HepG2 (cell line): ENCODE measurements at regions not wholly inside any gene's neighbourhood (a gene's known extent, or its start where the extent isn't known, plus 50 kb on each side); places are given as distances from the start of the nearest gene placed in this dataset.

Source experiments
- ATAC-seq: fragments of 200-7000 bp; cut with Tn5 transposase; 3 replicates; pipeline ENCODE4 v1.9.1; 2020; ENCODE audit warnings: mild to moderate bottlenecking, moderate library complexity
- BruUV-seq: library from RNA; stranded (reverse); fragments of 400-500 nt; replicated peaks from 2 replicates; lab custom pipeline; 2021; lab: Mats Ljungman, UMichigan
- CTCF ChIA-PET: fragments of 300-600 bp; formaldehyde crosslinking; extraction: SDS; loops from one replicate; lab custom pipeline; 2021; ENCODE audit warnings: low total read pairs, inconsistent platforms, low intra/inter-chr PET ratio; lab: Yijun Ruan, JAX
- POLR2A ChIA-PET: fragments of 350-600 bp; sonication (Branson Sonifier 250); formaldehyde crosslinking; loops from one replicate; lab custom pipeline; 2020; ENCODE audit warnings: antibody characterized with exemption, inconsistent platforms; lab: Yijun Ruan, JAX
- DNase-seq: peaks from one replicate; pipeline ENCODE4 v3.0.0-alpha.2; 2015; ENCODE audit warnings: low spot score
- FAIRE-seq: peaks from 3 replicates; lab custom pipeline; 2011; peaks lifted over from hg19 to GRCh38; lab: Jason Lieb, UNC
- H2AFZ ChIP-seq: one replicate; pipeline ENCODE4 v1.6.1; 2011; ENCODE audit warnings: low read length, inconsistent platforms
- H3K27ac ChIP-seq: fragments of 300-600 bp; 3 replicates; pipeline ENCODE4 v1.8.0; 2011; ENCODE audit warnings: mixed run types, mild to moderate bottlenecking, mixed read lengths, low read length, inconsistent platforms; ENCODE audit not compliant: insufficient read depth; ENCODE audit errors: extremely low read length
- H3K27me3 ChIP-seq, 2 experiments: fragments of 200-600 bp in 1 of 2; 2 replicates in 1 of 2; 3 replicates in 1 of 2; pipeline versions ENCODE4 v1.6.0 to v1.8.0; 2011; ENCODE audit warnings: low read length in 2 of 2, mild to moderate bottlenecking in 2 of 2, moderate library complexity in 2 of 2, inconsistent platforms in 1 of 2; ENCODE audit not compliant: insufficient read depth in 2 of 2, control insufficient read depth in 1 of 2
- H3K36me3 ChIP-seq, 2 experiments: fragments of 200-600 bp in 1 of 2; replicated peaks in 1 of 2; 2 replicates in 1 of 2; 3 replicates in 1 of 2; pipeline versions ENCODE4 v1.5.1 to v1.8.0; 2011; ENCODE audit warnings: low read length in 2 of 2, inconsistent platforms in 1 of 2; ENCODE audit not compliant: insufficient read depth in 2 of 2, control insufficient read depth in 1 of 2
- H3K4me1 ChIP-seq: 2 replicates; pipeline ENCODE4 v1.5.1; 2012; ENCODE audit warnings: low read length, inconsistent platforms; ENCODE audit not compliant: insufficient read depth
- H3K4me2 ChIP-seq: 2 replicates; pipeline ENCODE4 v1.6.0; 2011; ENCODE audit warnings: low read depth, low read length, inconsistent platforms
- H3K4me3 ChIP-seq, 3 experiments: fragments of 200-600 bp in 1 of 3; sonication (generic), shearing (Covaris generic) in 1 of 3; replicated peaks in 1 of 3; 2 replicates each; pipeline ENCODE4 v1.5.1; 2011 to 2016; ENCODE audit warnings: low read length in 3 of 3, inconsistent platforms in 2 of 3, low read depth in 2 of 3, mild to moderate bottlenecking in 2 of 3, control low read depth in 1 of 3, mixed read lengths in 1 of 3; ENCODE audit not compliant: insufficient read depth in 1 of 3
- H3K79me2 ChIP-seq: one replicate; pipeline ENCODE4 v1.6.1; 2011; ENCODE audit warnings: low read length, inconsistent platforms; ENCODE audit not compliant: insufficient read depth
- H3K9ac ChIP-seq: 2 replicates; pipeline ENCODE4 v1.6.0; 2011; ENCODE audit warnings: mild to moderate bottlenecking, low read depth, low read length, inconsistent platforms; ENCODE audit not compliant: insufficient read depth
- H3K9me3 ChIP-seq: 2 replicates; pipeline ENCODE4 v1.5.1; 2012; ENCODE audit warnings: mild to moderate bottlenecking, low read length
- H4K20me1 ChIP-seq: 2 replicates; pipeline ENCODE4 v1.6.0; 2011; ENCODE audit warnings: inconsistent platforms, mild to moderate bottlenecking, low read length, moderate library complexity; ENCODE audit not compliant: insufficient read depth
- AGO2 ChIP-seq: fragments of 200-400 bp; formaldehyde crosslinking; optimal IDR thresholded peaks from 2 replicates; pipeline ENCODE3; 2017; ENCODE audit warnings: mild to moderate bottlenecking, low read depth, low read length, moderate library complexity
- ATF7-NPFF ChIP-seq: sonication (generic); formaldehyde crosslinking; IDR thresholded peaks from 2 replicates; pipeline ENCODE4 v1.8.1; 2023; ENCODE audit warnings: mild to moderate bottlenecking, low read depth, missing genetic modification reagents, moderate library complexity
- CREM ChIP-seq, 2 experiments: sonication (generic) in 1 of 2; formaldehyde crosslinking in 1 of 2; IDR thresholded peaks; 2 replicates each; pipeline versions ENCODE4 v1.4.0 to v1.6.1; 2016 to 2020; ENCODE audit warnings: antibody characterized with exemption in 1 of 2, mild to moderate bottlenecking in 1 of 2, missing genetic modification reagents in 1 of 2
- GZF1 ChIP-seq: sonication (generic); formaldehyde crosslinking; IDR thresholded peaks from 2 replicates; pipeline ENCODE4 v1.5.1; 2020; ENCODE audit warnings: mild to moderate bottlenecking, missing genetic modification reagents
- MAFF ChIP-seq: IDR thresholded peaks from 2 replicates; pipeline ENCODE4 v1.6.1; 2011; ENCODE audit warnings: low read depth, low read length, improper control_type of control experiment
- MAFK ChIP-seq, 2 experiments: IDR thresholded peaks in 1 of 2; conservative IDR thresholded peaks in 1 of 2; 2 replicates each; pipeline ENCODE4 v1.6.1; 2011; ENCODE audit warnings: improper control_type of control experiment in 2 of 2, low read length in 2 of 2
- PTBP1 ChIP-seq: fragments of 200-400 bp; formaldehyde crosslinking; IDR thresholded peaks from 2 replicates; pipeline ENCODE4 v1.6.1; 2018; ENCODE audit warnings: low read length, low read depth; ENCODE audit not compliant: poor library complexity, severe bottlenecking
- SP5 ChIP-seq: IDR thresholded peaks from 2 replicates; pipeline ENCODE4 v1.6.1; 2016; ENCODE audit warnings: low read depth, borderline replicate concordance
- WGBS: methylation state at CpG from one replicate; pipeline ENCODE4 v1.1.6; 2017; ENCODE audit warnings: low lambda C conversion rate; 5-methylcytosine and 5-hydroxymethylcytosine counted together
- in situ Hi-C: cut with HindIII; loops from 2 replicates; pipeline ENCODE4 v1.10.0; 2017; ENCODE audit warnings: low pct_unique_long_range_greater_than_20kb; ENCODE audit not compliant: extremely low pct_ligation_motif_present
- intact Hi-C: fragments of 100-400 bp; cut with micrococcal nuclease; formaldehyde crosslinking; loops from one replicate; pipeline ENCODE4 v1.10.0; 2022; ENCODE audit not compliant: unreplicated experiment
- TF ChIP-seq, protein P1 (sequence below): sonication (generic); formaldehyde crosslinking; IDR thresholded peaks from 2 replicates; pipeline ENCODE4 v1.8.0; 2022; ENCODE audit warnings: missing genetic modification reagents, mild to moderate bottlenecking, moderate library complexity, borderline replicate concordance

DNA sequence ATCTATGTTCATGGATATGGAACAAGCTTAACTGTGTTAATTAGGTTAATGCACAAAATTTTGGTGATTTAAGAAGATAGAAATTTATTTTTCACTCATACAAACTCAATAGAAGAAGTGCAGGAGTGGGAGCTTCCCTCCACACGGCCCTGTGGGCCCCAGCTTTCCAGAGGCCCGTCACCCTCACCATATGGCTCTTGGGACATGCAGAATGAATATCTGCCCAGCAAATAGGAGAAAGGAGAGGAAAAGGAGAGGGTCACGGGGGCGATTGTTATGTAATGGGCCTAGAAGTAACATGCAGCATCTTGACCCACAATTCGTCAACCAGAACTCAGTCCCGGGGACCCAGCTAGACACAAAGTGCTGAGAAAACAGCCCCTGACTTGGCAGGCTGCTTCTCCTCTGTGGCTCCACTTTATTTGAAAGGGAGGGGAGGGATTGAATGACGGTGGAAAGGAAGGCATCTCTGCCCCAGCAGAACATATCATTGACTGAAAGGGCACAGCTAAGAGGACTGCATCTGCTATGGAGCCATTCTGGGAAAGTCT is 648.2 kb upstream of the ID2 start:
- H3K27ac ChIP-seq = no peak overlapping the region
- WGBS = 14% methylated on average over 7 of the region's 7 CpGs
- H4K20me1 ChIP-seq = no peaks in the 10 kb centered on the region
- ATAC-seq (no peak), FAIRE-seq (no peak), DNase-seq (no peak)
- no TSS peak for BruUV-seq
- H3K4me2 ChIP-seq = no peak overlapping the region
- ChIA-PET CTCF (no interaction called here), POLR2A (no interaction called here)
- H3K9me3 ChIP-seq = no peaks in the 10 kb centered on the region
- H3K79me2 ChIP-seq = no peaks in the 10 kb centered on the region
- H3K36me3 ChIP-seq = no peaks in the 10 kb centered on the region
- no peak overlapping the region for H3K9ac ChIP-seq
- in situ Hi-C loops = no loop called here
- H3K27me3 ChIP-seq = peaks cover 3 to 15% of the 10 kb centered on the region in 2 experiments; a peak in 3 of 5 replicates
- TF ChIP-seq CREM (IDR thresholded peaks at IDR 0.05) (no peak), CREM (CRISPR knock-in tag; IDR thresholded peaks at IDR 0.05) (no peak), AGO2 (no peak), ATF7-NPFF (CRISPR knock-in tag) (no peak), PTBP1 (no peak)
- TF ChIP-seq, protein P1, sequence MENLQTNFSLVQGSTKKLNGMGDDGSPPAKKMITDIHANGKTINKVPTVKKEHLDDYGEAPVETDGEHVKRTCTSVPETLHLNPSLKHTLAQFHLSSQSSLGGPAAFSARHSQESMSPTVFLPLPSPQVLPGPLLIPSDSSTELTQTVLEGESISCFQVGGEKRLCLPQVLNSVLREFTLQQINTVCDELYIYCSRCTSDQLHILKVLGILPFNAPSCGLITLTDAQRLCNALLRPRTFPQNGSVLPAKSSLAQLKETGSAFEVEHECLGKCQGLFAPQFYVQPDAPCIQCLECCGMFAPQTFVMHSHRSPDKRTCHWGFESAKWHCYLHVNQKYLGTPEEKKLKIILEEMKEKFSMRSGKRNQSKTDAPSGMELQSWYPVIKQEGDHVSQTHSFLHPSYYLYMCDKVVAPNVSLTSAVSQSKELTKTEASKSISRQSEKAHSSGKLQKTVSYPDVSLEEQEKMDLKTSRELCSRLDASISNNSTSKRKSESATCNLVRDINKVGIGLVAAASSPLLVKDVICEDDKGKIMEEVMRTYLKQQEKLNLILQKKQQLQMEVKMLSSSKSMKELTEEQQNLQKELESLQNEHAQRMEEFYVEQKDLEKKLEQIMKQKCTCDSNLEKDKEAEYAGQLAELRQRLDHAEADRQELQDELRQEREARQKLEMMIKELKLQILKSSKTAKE = no peak
- H2AFZ ChIP-seq = no peak overlapping the region
- H3K4me3 ChIP-seq = no peak overlapping the region
- intact Hi-C loops = no loop called here
- H3K4me1 ChIP-seq = no peaks in the 10 kb centered on the region

DNA sequence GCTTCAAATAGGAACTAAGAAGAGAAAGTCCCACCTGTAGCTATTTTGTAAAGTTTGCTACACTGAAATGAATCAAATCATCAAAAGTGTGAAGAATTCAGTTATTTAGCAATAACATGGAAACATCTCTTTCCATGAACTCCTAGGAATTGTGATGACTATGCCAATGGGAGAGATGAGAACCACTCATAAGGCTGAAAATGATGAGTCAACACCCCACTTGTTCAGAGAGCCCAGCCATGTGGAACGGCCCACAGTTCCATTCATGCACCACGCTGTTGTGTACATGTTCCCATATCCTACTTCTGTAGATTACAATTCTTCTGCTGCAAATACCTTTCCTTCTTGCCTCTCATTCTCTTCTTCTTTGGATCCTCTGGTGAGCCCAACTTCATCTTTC is 645.5 kb upstream of the ID2 start:
- no peak for ATAC-seq
- intact Hi-C loops (no loop called here), in situ Hi-C loops (no loop called here)
- FAIRE-seq = no peak
- Histone ChIP-seq H3K79me2 (no peaks in the 10 kb centered on the region), H3K9me3 (no peaks in the 10 kb centered on the region), H3K4me3 (no peak overlapping the region), H3K36me3 (no peaks in the 10 kb centered on the region), H3K4me2 (no peak overlapping the region), H4K20me1 (no peaks in the 10 kb centered on the region), H3K27ac (no peak overlapping the region), H2AFZ (no peak overlapping the region), H3K27me3 (peaks cover 2 to 16% of the 10 kb centered on the region in 2 experiments; a peak in 3 of 5 replicates), H3K4me1 (no peaks in the 10 kb centered on the region), H3K9ac (no peak overlapping the region)
- no TSS peak for BruUV-seq
- ChIA-PET POLR2A (no interaction called here), CTCF (no interaction called here)
- WGBS = 42% methylated on average over 2 of the region's 2 CpGs
- TF ChIP-seq MAFK (conservative IDR thresholded peaks at IDR 0.05 in 1 of 2, IDR thresholded peaks at IDR 0.05 in 1 of 2; ENCODE audit: low read length in 2 of 2) (peak in 1 of 2 experiments; percentile 65; a peak in 2 of 4 replicates), GZF1 (no peak), SP5 (CRISPR knock-in tag) (no peak), MAFF (peak; percentile 53)
- no peak for DNase-seq
